ENCODE measurements at regions not wholly inside any gene's neighbourhood (a gene's known extent, or its start where the extent isn't known, plus 50 kb on each side); places are given as distances from the start of the nearest gene placed in this dataset.
"Not testable (repeated sequence)": the region's sequence is repeated elsewhere in the genome, so short reads cannot be mapped to it uniquely, and the experiment has no call there.

DNA sequence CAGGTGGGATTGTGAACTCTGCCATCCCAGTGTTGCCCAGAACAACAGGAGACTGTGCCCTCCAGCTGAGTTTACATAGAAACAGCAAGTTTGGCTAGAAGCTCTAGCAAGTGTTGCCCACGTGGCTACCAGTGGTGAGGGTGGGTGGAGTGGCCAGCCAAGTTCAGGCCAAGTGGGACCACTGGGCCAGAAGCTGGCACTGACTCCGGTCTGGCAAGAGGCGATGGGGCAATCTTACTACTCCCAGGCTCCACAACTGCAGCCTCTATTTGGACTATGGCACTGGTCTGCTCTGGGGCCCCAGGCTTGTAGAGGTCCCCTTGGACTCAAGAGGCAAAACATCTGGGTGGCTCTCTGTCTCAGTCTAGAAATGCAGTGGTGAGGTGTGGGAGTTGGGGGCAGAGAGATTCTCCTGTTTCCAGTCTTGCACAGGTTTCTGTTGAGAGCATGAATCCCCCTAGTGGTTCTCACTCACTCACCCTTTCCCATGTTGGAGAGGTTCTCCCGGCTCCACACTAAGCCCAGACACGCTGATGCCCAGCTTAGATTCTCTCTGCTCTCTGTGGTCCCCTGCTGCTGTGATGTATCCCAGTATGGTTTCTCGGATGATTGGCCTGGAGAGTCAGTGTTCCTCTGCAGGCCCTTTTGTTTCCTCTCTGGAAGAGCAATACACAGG, 615.3 kb downstream of the PDHA2 start:
- DNase-seq, result no peak

DNA sequence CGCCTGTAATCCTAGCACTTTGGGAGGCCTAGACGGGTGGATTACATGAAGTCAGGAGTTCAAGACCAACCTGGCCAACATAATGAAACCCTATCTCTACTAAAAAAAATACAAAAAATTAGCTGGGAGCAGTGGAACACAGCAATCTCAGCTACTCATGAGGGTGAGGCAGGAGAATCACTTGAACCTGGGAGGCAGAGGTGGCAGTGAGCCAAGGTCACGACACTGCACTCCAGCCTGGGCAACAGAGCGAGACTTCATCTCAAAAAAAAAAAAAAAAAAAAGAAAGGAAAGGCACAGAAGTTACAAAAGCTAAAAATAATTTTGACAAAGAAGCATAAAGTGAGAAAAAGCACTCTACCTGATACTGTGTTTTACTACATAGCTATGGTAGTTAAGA, 618.1 kb downstream of the PDHA2 start:
- DNase-seq, result not testable (repeated sequence)

DNA sequence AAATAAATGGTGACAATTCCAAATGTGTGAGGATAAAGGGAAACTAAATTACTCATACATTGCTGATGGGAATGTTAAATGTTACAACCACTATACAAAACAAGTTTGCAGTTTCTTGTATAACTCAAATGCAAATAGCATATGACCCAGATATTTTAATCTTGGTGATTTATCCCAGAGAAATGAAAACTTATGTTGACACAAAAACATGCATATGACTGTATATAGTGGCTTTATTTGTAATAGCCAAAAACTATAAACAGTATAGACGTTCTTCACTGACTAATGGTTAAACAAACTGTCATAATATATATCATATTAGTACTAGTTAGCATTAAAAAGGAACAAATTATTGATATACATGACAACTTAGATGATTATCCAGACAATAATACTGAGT, 619.2 kb downstream of the PDHA2 start:
- no peak for DNase-seq

DNA sequence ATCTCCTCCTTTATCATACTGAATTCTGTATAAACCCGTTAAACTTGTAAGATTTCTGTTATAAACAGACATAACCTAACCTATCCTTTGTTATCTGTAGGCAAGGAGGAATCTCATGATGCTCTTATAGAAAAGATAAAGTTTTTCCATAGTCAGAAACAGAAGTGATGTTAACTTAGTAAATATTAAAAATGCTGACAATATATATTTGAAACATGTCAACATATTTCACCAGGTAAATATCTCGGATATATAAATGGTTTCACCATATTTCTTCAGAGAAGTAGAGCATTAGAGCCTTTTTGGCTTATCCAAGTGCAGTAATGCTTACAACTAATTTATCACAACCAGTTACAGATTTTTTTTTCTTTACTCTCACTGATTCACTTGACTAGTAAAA, 625.9 kb downstream of the PDHA2 start:
- no peak for DNase-seq

DNA sequence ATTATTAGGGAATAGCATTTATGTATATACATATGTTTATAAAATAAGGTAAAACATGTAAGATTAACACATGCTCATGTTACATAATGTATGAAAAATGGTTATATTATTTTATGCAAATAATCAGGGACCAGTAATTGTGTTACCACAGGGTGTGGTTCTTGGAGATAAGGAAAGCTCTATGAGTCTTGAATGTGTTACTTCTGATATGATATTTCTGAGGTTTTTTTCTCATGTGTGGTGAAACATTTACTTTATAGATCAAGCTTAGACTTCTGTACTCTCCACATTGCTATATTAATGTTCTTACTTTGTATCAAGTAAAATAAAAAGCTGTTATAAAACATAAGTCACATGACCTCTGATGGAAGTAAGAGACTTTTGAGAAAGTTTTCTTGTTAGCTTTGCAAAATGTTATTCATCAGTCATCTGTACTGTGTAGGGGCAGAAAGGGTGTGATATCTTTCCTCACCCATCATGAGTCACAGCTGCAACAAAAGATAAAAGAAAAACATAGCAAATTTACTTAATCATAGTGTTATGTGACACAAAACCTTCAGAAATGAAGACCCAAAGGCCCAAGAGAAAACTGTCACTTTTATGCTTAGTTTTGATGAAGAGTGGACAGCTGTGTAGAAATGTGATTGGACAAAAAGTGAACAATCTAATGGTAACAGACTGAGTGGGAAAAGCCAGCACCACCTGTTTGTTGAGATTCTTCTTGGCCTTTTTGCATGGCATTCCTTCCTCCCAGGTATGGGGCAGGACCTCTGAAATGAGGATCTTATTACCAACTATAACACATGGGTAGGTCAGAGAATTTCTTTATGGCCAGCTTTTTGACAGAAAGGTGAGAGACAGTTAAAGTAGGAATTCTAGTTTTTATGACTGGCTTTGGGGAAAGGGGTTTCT, 632.3 kb downstream of the PDHA2 start:
- DNase-seq, result no peak

DNA sequence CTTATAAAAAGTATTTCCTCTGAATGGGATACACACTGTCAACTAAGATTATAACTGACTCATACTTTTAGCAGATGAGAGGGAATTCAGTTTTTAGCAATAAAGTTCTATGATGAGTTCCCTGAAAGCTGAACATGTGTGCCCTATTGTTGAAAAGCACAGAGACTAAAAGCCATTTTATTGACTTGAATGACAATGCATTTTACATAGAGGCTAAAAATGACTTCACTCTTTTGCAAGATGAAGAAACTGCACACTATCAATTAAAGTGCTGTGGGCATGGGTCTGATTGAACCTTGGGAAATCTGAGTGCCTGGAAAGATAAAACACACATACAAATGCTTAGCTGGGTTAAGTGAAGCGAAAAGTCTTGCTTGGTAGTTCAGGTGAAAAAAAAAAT, 633.4 kb downstream of the PDHA2 start:
- DNase-seq, result no peak

DNA sequence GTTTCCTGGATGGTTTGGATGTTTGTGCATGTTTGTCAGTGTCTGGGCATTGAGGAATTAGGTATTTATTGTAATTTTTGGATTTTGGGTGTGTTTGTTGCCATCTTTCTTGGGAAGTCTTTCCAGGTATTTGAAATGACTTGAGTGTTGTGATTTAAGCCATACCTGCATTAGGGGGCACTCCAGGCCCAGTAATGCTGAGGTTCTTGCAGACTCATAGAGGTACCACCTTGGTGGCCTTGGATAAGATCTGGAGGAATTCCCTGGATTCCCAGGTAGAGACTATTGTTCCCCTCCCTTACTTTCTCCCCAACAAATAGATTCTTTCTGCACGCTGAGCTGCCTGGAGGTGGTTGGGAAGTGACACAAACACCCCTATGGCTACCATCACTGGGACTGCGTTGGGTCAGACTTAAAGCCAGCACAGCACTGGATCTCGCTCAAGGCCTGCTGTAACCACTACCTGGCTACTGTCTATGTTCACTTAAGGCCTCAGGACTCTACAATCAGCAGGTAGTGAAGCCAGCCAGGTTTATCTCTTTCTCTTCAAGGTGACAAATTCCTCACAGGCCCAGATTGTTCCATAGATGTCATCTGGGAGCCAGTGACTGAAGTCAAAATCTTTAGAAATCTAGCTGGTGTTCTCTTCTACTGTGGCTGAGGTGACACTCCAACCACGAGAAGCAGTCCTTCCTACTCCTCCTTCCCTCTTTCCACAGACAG, 643.6 kb downstream of the PDHA2 start:
- DNase-seq, result no peak

DNA sequence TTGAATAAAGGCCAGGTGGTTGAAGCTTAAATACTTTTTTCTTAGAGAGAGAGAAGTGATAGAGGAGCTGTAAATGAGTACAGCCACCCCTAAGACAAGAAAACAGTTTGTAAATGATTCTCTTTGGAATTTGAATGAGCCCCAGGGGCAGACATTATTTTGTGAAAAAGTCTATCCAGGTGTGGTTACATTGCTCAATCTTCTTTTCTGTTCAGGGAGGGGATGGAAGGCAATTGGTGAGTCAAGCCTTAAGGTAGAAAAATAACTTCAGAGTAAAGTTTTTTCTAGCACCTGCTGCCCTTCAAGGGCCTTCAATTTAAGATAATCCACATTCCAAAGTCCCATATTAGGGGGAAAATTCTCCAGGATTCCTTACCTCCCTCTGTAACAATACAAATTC, 646.7 kb downstream of the PDHA2 start:
- DNase-seq, result no peak

DNA sequence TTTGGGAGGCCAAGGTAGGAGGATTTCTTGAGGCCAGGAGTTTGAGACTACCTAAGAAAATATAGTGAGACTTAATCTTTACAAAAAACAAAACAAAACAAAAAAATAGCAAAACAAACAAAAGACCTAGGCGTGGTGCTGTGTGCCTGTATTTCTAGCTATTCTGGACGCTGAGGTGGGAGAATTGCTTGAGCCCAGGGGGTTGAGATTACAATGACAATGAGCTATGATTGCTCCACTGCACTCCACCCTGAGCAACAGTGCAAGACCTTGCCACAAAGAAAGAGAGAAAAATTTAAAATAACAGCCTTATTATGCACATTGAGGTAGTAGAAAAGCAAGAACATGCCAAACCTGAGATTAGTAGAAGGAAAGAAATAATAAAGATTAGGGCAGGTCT, 657.7 kb downstream of the PDHA2 start:
- DNase-seq, result no peak

DNA sequence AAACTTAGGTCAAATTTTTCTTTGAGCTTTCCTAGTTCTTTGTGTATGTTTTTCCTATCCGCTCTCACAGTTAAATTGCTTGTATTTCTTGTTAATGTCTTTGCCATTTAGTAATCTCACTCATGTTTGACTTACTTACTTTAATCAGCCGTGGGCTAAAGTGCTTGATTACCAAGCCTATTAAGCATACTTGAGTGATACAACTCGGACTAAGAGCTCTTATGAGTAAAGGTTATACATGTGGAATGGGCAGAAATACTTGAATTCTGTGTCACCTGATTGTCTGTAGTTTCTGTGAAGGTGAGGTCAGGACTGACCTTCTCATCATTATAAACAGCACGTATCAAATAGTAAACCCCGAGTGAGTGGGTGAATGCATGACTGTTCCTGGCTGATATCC, 664.5 kb downstream of the PDHA2 start:
- no peak for DNase-seq

DNA sequence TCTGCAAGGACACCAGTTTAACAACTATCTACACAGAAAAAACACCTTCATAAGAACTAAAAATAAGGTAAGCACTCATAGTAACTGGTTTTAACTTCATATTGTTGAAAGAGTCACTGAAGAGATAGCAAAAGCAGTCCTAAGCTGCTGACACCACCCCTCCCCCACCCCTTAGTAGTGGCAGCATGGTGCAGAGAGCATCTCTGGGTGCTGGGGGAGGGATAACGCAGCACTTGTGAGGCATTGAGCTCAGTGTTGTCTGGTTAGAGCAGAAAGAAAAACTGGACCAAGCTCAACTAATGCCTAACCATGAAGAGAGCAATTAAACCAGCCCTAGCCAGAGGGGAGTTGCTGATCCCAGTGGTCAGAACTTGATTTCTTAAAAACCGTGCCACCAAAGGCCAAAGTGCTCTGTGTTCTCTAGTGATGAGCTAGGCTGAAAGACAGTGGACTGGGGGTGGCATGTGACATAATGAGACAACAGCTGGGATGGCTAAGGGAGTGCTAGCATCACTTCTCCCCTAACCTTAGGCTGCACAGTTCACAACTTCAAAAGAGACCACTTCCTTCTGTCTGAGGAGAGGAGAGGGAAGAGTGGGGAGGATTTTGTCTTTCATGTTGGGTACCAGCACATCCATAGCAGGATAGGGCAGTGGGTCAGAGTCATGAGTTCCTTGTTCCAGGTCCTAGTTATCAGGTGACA, 669.3 kb downstream of the PDHA2 start:
- no peak for DNase-seq

DNA sequence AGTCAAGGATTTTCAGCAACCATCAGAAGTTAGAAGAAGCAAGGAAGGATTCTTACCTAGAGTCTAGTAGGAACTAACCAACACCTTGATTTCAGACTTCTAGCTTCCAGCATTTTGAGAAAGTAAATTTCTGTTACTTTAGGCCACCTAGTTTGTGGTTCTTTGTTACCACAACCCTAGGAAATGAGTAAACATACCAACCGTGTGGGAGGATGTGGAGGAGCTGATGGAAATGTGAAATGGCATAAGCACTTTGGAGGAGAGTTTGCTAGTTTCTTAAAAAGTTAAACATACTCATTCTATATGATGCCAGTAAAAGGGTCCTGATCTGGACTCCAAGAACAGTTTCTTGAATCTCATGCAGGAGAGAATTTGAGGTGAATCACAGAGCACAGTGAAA, 679.4 kb downstream of the PDHA2 start:
- DNase-seq, result no peak

DNA sequence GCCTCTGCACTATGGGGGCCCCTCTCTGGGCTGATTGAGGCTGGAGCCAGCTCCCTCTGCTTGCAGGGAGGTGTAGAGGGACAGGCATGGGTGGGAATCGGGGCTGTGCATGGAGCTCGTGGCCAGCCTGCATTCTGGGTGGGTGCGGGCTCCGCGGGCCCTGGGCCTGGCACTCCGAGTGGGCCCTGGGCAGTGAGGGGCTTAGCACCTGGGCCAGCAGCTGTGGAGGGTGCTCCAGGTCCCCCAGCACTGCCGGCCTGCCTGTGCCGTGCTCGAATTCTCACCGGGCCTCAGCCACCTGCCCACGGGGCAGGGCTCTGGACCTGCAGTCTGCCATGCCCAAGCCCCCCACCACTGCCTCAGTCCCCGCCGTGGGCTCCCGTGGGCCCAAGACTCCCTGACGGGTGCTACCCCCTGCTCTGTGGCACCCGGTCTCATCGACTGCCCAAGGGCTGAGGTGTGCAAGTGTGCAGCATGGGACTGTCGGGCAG, 681.2 kb downstream of the PDHA2 start:
- no peak for DNase-seq

DNA sequence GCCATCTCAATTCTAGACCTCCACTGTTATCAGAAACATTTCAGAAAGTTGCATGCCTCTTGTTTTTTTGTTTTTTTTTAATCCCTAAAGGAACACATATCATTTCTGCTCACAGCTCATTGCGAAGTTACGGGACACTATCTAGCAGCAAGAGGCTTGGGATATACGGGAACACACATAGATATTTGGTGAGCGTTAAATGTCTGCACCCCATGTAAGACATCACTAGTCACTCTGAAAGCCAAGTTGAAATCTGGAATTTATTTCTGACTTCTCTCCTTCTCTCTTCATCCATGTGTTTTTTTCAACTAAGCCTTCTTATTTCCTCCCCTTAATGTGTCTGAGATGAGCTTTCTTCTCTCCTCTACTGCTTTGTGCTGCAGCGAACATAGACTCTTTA, 683.7 kb downstream of the PDHA2 start:
- DNase-seq, result no peak

DNA sequence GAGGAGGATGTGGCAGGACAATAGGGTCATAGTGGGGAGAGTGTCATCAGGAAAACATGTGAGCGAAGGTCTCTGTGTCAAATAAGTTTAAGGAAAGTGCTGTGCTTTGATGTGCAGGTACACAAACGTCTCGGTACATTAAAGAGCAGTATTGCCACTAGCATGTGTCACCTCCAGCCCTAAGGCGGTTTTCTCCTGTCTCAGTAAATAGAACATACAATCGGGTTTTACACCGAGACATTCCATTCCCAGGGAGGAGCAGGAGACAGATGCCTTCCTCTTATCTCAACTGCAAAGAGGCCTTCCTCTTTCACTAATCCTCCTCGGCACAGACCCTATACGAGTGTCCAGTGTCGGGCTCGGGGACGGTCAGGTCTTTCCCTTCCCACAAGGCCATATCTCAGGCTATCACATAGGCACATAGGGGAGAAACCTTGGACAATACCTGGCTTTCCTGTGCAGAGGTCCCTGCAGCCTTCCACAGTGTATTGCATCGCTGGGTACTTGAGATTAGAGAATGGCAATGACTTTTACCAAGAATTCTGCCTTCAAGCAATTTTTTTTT, 684.5 kb downstream of the PDHA2 start:
- no peak for DNase-seq

DNA sequence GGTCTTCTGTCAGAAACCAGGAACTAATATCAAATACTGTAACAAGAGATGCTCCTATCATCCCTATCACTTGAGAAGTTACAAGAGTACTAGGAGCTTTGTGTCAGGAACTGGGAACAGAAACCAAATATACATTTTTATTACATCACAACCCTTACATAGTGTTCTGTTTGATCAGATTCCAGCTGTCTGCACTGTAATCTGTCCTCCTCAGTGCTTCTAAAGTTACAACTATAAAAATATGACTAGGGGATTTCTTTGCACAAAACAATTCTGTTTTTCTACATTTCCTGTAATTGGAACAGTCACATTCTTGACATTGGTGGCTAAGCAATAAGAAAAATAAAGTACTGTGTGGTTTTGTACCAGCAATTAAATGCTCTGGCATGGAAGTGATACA, 686.0 kb downstream of the PDHA2 start:
- no peak for DNase-seq

DNA sequence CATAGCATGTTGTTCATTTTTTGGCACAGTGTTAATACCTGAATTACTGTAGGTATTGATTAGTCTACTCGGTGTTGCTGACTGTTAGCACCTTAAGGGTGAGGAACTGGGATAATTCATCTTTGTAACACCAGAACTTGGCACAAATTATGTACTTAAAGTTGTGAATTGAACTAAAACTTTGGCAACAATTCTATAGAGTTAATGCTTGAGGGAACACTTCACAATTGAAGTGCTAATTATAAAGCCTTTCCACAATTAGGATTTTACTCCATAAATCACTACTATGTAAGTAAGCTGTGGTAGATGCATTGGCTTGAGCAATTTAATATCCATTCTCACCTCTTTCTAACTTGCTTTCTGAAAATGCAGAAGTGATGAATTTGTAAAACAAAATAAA, 686.7 kb downstream of the PDHA2 start:
- no peak for DNase-seq

DNA sequence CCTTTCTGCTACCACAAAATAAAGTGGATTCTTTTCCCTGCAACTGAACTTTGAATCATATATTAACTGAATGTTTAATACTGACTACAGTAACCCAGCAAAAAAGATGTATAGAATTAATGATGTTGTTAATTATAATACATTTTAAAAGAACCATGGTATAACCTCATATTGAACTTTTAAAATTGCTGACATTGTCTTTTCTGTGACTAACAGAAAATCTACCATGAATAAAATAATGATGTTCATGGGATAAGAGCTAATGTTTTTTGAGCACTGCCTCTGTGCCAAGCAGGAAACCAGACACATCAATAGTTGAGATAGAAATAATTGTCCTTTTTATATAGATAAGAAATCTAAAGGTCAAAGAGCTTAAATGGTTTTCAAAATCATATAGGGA, 691.9 kb downstream of the PDHA2 start:
- no peak for DNase-seq

DNA sequence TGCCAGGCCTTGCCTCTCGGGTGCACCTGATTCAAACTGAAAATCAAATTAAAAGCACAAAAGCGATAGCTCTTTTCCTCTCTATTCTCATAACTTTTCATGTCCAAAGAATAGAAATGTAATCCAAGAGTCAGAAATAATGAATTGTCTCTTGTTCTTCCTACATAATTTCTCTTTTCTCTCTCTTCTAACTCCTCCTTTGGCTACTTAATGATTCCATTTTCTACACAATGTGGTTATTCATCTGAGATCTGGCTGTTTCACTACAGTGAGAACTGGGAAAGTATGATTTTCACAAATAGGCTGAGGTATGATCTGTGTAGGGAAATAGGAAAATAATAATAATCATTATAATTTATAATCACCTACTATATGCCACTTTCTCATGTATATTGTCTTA, 703.5 kb downstream of the PDHA2 start:
- no peak for DNase-seq

DNA sequence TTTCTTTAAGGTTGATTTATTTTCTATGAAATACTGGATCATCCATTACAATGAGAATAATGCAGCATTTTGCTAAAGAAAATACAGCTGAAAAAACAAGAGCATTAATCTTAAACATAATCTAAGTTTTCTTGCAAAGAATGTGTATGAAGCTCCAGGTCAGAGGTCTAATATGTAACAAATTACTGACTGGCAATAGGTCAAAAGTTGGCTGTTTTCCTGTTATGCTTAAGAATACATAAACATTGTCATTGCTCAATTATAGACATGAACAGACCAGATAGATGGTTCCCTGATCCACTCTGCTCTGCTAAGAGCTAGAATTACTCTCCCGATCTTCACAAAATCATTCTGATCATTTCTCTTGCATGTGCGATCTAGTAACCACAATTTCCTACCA, 718.6 kb downstream of the PDHA2 start:
- no peak for DNase-seq

DNA sequence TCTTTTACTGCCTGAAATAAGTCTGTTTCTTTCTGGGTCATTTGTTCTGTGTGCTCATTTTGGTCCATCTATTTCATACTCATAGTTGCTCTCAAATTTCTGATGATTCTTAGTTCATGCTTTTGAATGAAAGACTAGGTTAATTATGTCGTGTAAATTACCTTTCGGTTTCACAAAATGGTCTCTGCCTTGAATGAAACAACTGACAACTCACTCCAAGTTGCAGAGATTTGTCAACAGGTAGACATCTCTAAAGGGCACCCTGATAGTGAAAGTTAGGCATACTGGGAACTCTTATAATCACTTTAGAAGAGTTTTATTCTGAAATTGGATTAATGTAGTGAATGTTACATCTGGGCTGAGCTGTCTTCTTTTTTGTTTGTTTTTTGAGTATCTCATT, 726.9 kb downstream of the PDHA2 start:
- no peak for DNase-seq

DNA sequence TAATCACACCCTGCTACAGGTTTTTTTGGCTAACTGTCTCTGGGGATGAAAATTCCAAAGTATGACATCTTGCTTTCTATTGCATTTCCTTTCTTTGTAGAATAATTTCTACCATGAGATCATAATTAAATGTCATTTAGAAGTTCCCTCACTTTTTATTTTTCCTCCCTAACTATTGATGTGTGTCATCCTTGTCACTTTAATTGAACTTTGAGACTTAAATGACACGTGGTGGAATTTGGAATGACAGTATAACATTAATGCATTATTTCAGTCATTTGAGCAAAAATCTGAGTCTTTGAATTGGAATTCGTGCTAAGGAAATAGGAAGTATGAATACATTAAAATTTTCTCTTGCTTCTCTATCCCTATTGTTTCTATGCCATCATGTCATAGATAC, 745.4 kb downstream of the PDHA2 start:
- DNase-seq, result no peak

DNA sequence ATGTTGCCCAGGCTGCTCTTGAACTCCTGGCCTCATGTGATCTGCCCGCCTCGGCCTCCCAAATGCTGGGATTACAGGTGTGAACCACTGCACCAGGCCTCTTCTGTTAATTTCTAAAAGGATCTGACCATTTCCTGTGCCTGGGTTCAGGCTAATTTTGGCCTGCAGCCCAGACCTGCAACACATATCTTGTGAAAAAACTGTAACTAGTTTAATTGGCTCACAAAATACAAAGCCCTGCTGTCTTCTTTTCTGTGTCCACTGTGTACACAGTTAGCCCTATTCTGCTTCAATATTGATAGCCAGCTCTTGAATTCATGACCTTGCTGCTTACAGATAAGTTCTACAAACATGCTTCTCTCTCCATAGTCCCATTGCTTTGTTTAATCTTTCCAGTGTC, 753.5 kb downstream of the PDHA2 start:
- DNase-seq, result no peak
